ENCODE measurements at regions not wholly inside any gene's neighbourhood (a gene's known extent, or its start where the extent isn't known, plus 50 kb on each side); places are given as distances from the start of the nearest gene placed in this dataset.
"Not testable (repeated sequence)": the region's sequence is repeated elsewhere in the genome, so short reads cannot be mapped to it uniquely, and the experiment has no call there.

- no peak for DNase-seq (ENCODE audit: extremely low read depth, low read depth, low spot score)
Observed at GRCh38 chr1:188122646-188123045, 1293.9 kb downstream of the PLA2G4A start.

- no peak for DNase-seq (ENCODE audit: extremely low read depth, low read depth, low spot score)
Observed at GRCh38 chr1:188127507-188127906, 1298.8 kb downstream of the PLA2G4A start.

- DNase-seq (ENCODE audit: extremely low read depth, low read depth, low spot score) = no peak
Observed at GRCh38 chr1:188128761-188129160, 1300.0 kb downstream of the PLA2G4A start.

GRCh38 chr1:188129856-188130838 is 1301.4 kb downstream of the PLA2G4A start:
- no peak for DNase-seq (ENCODE audit: extremely low read depth, low read depth, low spot score)

- no peak for DNase-seq (ENCODE audit: extremely low read depth, low read depth, low spot score)
Observed at GRCh38 chr1:188137221-188137620, 1308.5 kb downstream of the PLA2G4A start.

- no peak for DNase-seq (ENCODE audit: extremely low read depth, low read depth, low spot score)
Observed at GRCh38 chr1:188140958-188141357, 1312.2 kb downstream of the PLA2G4A start.

- DNase-seq (ENCODE audit: extremely low read depth, low read depth, low spot score) = no peak
Observed at GRCh38 chr1:188154196-188154595, 1325.4 kb downstream of the PLA2G4A start.

- no peak for DNase-seq (ENCODE audit: extremely low read depth, low read depth, low spot score)
Observed at GRCh38 chr1:188154761-188155160, 1326.0 kb downstream of the PLA2G4A start.

- DNase-seq (ENCODE audit: extremely low read depth, low read depth, low spot score) = no peak
Observed at GRCh38 chr1:188155261-188155660, 1326.5 kb downstream of the PLA2G4A start.

- no peak for DNase-seq (ENCODE audit: extremely low read depth, low read depth, low spot score)
Observed at GRCh38 chr1:188164459-188164858, 1335.7 kb downstream of the PLA2G4A start.

GRCh38 chr1:188166654-188167053 is 1337.9 kb downstream of the PLA2G4A start:
- no peak for DNase-seq (ENCODE audit: extremely low read depth, low read depth, low spot score)

- no peak for DNase-seq (ENCODE audit: extremely low read depth, low read depth, low spot score)
Observed at GRCh38 chr1:188169971-188170370, 1341.2 kb downstream of the PLA2G4A start.

- no peak for DNase-seq (ENCODE audit: extremely low read depth, low read depth, low spot score)
Observed at GRCh38 chr1:188170411-188170810, 1341.7 kb downstream of the PLA2G4A start.

GRCh38 chr1:188170935-188171334 is 1342.2 kb downstream of the PLA2G4A start:
- DNase-seq (ENCODE audit: extremely low read depth, low read depth, low spot score) = no peak

GRCh38 chr1:188182063-188182462 is 1353.3 kb downstream of the PLA2G4A start:
- DNase-seq (ENCODE audit: extremely low read depth, low read depth, low spot score) = not testable (repeated sequence)

GRCh38 chr1:188188317-188188716 is 1359.6 kb downstream of the PLA2G4A start:
- DNase-seq (ENCODE audit: extremely low read depth, low read depth, low spot score) = no peak

- no peak for DNase-seq (ENCODE audit: extremely low read depth, low read depth, low spot score)
Observed at GRCh38 chr1:188194916-188195315, 1366.2 kb downstream of the PLA2G4A start.

GRCh38 chr1:188218289-188218688 is 1389.5 kb downstream of the PLA2G4A start:
- no peak for DNase-seq (ENCODE audit: extremely low read depth, low read depth, low spot score)

- no peak for DNase-seq (ENCODE audit: extremely low read depth, low read depth, low spot score)
Observed at GRCh38 chr1:188220051-188220450, 1391.3 kb downstream of the PLA2G4A start.

- DNase-seq (ENCODE audit: extremely low read depth, low read depth, low spot score) = no peak
Observed at GRCh38 chr1:188224263-188224662, 1395.5 kb downstream of the PLA2G4A start.

- DNase-seq (ENCODE audit: extremely low read depth, low read depth, low spot score) = no peak
Observed at GRCh38 chr1:188225975-188226374, 1397.2 kb downstream of the PLA2G4A start.

- DNase-seq (ENCODE audit: extremely low read depth, low read depth, low spot score) = no peak
Observed at GRCh38 chr1:188228623-188229022, 1399.9 kb downstream of the PLA2G4A start.
